Vagina (tissue), 2 donors: ENCODE measurements at regions not wholly inside any gene's neighbourhood (a gene's known extent, or its start where the extent isn't known, plus 50 kb on each side); places are given as distances from the start of the nearest gene placed in this dataset.

Experiments used
- DNase-seq, 2 donors: peaks; one replicate each; pipeline ENCODE4 v3.0.0-alpha.2; 2017; ENCODE audit errors: extremely low spot score in 2 of 2
- H3K27ac ChIP-seq: fragments of 200-600 bp; sonication (generic); one replicate; pipeline ENCODE4 v1.5.1; 2019
- H3K27me3 ChIP-seq: fragments of 200-600 bp; sonication (generic); one replicate; pipeline ENCODE4 v1.5.1; 2019
- H3K36me3 ChIP-seq, 2 donors: fragments of 200-600 bp; sonication (generic); one replicate each; pipeline ENCODE4 v1.5.1; 2017 to 2019
- H3K4me1 ChIP-seq: fragments of 200-600 bp; sonication (generic); one replicate; pipeline ENCODE4 v1.5.1; 2019
- H3K4me3 ChIP-seq, 2 donors: fragments of 200-600 bp; sonication (generic); 1 replicate in 1 of 2; 2 replicates in 1 of 2; pipeline ENCODE4 v1.5.1; 2016 to 2019
- H3K9me3 ChIP-seq: fragments of 200-600 bp; sonication (generic); one replicate; pipeline ENCODE4 v1.5.1; 2019
- POLR2A ChIP-seq, 2 donors: fragments of 450-650 bp; IDR thresholded peaks; one replicate each; pipeline ENCODE4 v1.6.1; 2017; ENCODE audit warnings: antibody characterized with exemption in 2 of 2, mild to moderate bottlenecking in 2 of 2, moderate library complexity in 2 of 2
- POLR2AphosphoS5 ChIP-seq, 2 donors: sonication (generic); formaldehyde crosslinking; IDR thresholded peaks; one replicate each; pipeline ENCODE4 v1.9.0; 2017; ENCODE audit warnings: antibody characterized with exemption in 2 of 2, mild to moderate bottlenecking in 2 of 2, low read depth in 1 of 2; ENCODE audit not compliant: insufficient read depth in 1 of 2
- intact Hi-C: fragments of 100-400 bp; cut with DNase I; formaldehyde crosslinking; loops from one replicate; pipeline ENCODE4 v1.15.1; 2023
- TF ChIP-seq, protein P1 (sequence below), 3 experiments: fragments of 450-650 bp in 2 of 3; fragments of 200-600 bp in 1 of 3; sonication (generic) in 1 of 3; IDR thresholded peaks; one replicate each; pipeline ENCODE4 v1.5.1; 2017 to 2019; ENCODE audit warnings: antibody characterized with exemption in 3 of 3, mild to moderate bottlenecking in 2 of 3, moderate library complexity in 2 of 3

DNA sequence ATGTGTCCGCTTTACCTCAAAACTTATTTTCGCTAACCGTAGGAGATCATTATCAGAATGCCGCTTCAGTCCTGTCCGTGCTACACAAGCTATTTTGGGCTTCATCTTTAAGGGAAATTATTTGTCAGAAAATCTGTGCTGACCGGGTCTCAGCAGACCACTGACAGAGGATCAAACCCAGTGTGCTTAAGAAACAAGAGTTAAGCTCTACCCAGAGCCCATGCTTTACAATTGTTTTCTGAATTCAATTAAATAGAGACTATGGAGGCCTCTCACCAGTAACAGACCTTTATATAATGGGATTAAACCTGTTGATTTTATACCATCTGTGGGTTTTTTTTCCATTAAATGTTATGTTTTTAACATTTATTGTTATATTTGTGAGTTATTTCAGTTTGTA is 1956.7 kb upstream of the PIK3C3 start:
- Histone ChIP-seq H3K4me3 (no peak overlapping the region), H3K27me3 (no peaks in the 10 kb centered on the region), H3K27ac (no peak overlapping the region), H3K4me1 (no peaks in the 10 kb centered on the region), H3K9me3 (no peaks in the 10 kb centered on the region), H3K36me3 (no peaks in the 10 kb centered on the region)
- intact Hi-C loops: no loop called here
- TF ChIP-seq POLR2AphosphoS5 (IDR thresholded peaks at IDR 0.05; ENCODE audit: insufficient read depth in 1 of 2, low read depth in 1 of 2): no peak
- TF ChIP-seq, protein P1, sequence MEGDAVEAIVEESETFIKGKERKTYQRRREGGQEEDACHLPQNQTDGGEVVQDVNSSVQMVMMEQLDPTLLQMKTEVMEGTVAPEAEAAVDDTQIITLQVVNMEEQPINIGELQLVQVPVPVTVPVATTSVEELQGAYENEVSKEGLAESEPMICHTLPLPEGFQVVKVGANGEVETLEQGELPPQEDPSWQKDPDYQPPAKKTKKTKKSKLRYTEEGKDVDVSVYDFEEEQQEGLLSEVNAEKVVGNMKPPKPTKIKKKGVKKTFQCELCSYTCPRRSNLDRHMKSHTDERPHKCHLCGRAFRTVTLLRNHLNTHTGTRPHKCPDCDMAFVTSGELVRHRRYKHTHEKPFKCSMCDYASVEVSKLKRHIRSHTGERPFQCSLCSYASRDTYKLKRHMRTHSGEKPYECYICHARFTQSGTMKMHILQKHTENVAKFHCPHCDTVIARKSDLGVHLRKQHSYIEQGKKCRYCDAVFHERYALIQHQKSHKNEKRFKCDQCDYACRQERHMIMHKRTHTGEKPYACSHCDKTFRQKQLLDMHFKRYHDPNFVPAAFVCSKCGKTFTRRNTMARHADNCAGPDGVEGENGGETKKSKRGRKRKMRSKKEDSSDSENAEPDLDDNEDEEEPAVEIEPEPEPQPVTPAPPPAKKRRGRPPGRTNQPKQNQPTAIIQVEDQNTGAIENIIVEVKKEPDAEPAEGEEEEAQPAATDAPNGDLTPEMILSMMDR (IDR thresholded peaks at IDR 0.05): no peak
- TF ChIP-seq POLR2A (IDR thresholded peaks at IDR 0.05): no peak
- DNase-seq: no peak

DNA sequence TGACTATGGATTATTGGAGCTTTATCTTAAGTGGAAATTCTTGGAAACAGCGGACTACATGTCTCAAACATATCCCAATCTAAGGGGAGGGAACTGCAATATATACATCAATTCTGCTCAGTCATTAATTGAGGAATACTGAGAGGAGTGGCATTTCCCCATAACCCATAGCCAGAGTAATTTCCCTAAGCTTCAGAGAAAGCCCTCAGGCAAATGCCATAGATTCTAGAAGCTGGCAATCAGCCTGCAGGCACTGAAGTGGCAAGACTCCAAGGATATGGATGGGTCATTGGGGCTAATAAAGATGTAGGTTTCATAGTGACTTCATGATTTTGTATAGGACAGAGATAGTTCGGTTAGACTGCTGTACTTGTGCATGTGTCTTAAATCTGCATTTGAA is 1960.5 kb upstream of the PIK3C3 start:
- Histone ChIP-seq H3K27ac (no peak overlapping the region), H3K4me3 (no peak overlapping the region), H3K27me3 (no peaks in the 10 kb centered on the region), H3K9me3 (no peaks in the 10 kb centered on the region), H3K36me3 (no peaks in the 10 kb centered on the region), H3K4me1 (no peaks in the 10 kb centered on the region)
- no peak for DNase-seq
- intact Hi-C loops: no loop called here
- TF ChIP-seq POLR2A (IDR thresholded peaks at IDR 0.05) (no peak), POLR2AphosphoS5 (IDR thresholded peaks at IDR 0.05; ENCODE audit: insufficient read depth in 1 of 2, low read depth in 1 of 2) (no peak)
- TF ChIP-seq, protein P1 (IDR thresholded peaks at IDR 0.05): no peak

DNA sequence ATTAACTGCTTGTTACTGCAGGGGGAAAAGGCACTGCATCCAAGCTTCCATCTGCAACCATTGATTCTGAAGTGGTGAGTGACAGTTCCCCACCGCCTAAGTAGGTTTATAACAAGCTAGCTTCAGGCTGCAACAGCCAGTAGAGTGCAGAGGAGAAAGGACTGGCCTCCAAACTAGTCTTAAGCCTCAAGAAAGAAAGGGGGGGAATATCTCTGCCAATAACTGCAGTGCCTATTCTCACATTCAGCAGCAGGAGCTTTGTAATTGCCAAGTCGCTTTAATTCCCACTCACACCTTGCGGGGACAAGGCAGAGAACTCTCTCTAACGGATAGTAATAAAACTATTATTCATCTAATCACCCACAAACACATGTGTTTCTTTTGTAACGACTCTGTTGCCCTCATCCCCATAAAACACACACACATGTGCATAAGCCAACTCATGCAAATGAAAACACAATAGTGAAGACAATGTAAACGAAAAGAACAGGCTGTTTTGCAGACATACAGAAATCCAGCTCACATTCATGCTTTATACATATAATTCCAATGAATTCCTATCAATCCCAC is 1963.3 kb upstream of the PIK3C3 start:
- Histone ChIP-seq H3K36me3 (no peaks in the 10 kb centered on the region), H3K4me3 (no peak overlapping the region), H3K9me3 (no peaks in the 10 kb centered on the region), H3K27me3 (no peaks in the 10 kb centered on the region), H3K4me1 (no peaks in the 10 kb centered on the region), H3K27ac (no peak overlapping the region)
- intact Hi-C loops: no loop called here
- no peak for DNase-seq
- TF ChIP-seq POLR2AphosphoS5 (IDR thresholded peaks at IDR 0.05; ENCODE audit: insufficient read depth in 1 of 2, low read depth in 1 of 2) (no peak), POLR2A (IDR thresholded peaks at IDR 0.05) (no peak)
- TF ChIP-seq, protein P1 (IDR thresholded peaks at IDR 0.05): no peak

DNA sequence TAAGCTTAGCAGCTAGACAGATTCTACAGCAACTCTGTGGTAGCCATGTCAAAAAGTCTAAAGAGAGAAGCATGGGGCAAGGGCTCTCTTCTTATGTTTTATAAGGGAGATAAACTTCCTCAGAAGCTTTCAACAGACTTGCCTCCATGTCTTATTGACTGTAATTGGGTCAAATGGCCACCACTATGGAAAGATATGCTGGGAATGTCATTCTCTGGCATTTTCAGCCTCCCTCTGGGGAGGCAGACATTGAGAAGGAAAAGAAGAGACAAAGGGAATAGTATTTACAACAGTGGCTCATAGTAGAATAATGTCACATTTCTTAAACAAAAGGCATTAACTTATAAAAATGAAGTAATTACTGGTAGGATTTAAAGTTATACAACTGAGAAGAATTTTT is 1964.5 kb upstream of the PIK3C3 start:
- no peak overlapping the region for H3K27ac ChIP-seq
- intact Hi-C loops: no loop called here
- DNase-seq: no peak
- no peak overlapping the region for H3K4me3 ChIP-seq
- TF ChIP-seq, protein P1 (IDR thresholded peaks at IDR 0.05): no peak
- TF ChIP-seq POLR2AphosphoS5 (IDR thresholded peaks at IDR 0.05; ENCODE audit: insufficient read depth in 1 of 2, low read depth in 1 of 2) (no peak), POLR2A (IDR thresholded peaks at IDR 0.05) (no peak)
- H3K27me3 ChIP-seq: no peaks in the 10 kb centered on the region
- no peaks in the 10 kb centered on the region for H3K36me3 ChIP-seq
- H3K9me3 ChIP-seq: no peaks in the 10 kb centered on the region
- H3K4me1 ChIP-seq: no peaks in the 10 kb centered on the region

DNA sequence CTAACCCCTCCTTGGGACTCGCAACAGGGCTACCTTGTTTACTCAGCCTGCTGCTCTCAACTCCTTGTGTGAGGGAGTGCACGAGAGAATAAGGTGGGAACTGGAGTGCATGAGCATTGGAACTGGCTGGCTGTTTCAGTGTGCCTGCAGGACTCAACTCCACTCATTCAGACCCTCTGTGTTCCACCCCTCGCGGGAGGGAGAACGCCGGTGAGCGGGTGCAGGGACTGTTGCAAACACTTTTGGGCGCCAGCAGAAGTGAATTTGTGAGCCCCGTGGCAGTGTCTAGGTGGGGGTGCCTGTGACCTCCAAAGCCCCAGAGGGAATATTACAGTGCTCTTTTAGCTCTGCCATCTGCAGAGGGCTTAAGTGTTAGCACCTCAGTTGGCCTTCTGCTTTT is 1978.3 kb upstream of the PIK3C3 start:
- intact Hi-C loops: no loop called here
- H3K27me3 ChIP-seq: no peaks in the 10 kb centered on the region
- H3K4me1 ChIP-seq: no peaks in the 10 kb centered on the region
- H3K27ac ChIP-seq: no peak overlapping the region
- no peak for DNase-seq
- no peak overlapping the region for H3K4me3 ChIP-seq
- H3K9me3 ChIP-seq: no peaks in the 10 kb centered on the region
- no peaks in the 10 kb centered on the region for H3K36me3 ChIP-seq
- TF ChIP-seq, protein P1 (IDR thresholded peaks at IDR 0.05): no peak
- TF ChIP-seq POLR2A (IDR thresholded peaks at IDR 0.05): no peak
- no peak for TF ChIP-seq POLR2AphosphoS5 (IDR thresholded peaks at IDR 0.05; ENCODE audit: insufficient read depth in 1 of 2, low read depth in 1 of 2)
